ENCODE measurements at regions not wholly inside any gene's neighbourhood (a gene's known extent, or its start where the extent isn't known, plus 50 kb on each side); places are given as distances from the start of the nearest gene placed in this dataset.

DNA sequence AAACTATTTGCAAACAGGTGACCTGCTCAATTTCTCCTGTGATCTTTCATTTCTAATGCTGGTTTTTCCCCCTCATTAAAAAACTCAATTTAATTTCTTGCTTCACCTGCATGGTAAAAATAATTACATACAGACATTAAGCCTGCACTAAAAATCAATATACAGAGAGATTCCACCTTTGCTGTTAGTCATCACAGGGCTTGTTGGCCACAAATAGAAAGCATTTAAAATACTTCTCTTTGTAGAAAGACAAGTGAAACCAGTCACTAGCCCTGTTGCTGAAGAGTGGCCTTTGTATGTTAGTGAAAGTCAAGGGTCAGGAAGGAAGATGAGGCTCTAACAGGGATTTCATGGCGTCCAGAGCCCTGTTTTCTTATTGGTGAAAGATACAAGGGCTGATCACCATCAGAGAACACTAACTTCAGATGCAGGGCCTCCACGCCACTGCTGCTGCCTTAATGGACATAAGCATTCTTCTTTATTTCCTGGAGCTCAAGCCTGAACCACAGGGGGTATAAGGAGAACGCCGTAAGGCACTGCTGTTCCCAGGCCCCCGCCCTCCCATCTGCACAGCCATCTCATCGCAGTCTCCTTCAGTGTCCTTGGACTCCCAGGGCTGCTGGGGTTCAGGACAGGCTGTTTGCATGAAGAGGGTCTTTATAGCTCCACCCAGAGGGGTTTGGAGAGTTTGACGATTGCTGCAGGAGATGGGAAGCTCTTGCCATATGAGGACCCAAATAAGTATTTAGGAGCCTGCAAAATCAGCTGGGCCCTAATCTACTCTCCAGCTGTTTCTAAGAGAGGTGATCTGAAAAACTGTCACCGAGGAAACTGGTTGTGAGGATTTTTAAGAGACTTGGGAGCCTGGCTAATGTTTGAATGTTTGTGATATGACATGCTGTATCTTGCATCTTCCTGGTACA lies 117.3 kb upstream of the IRF2BP2 start:
- TF ChIP-seq MTA1 (CRISPR knock-in tag; IDR thresholded peaks at IDR 0.05; ENCODE audit: borderline replicate concordance) (no peak), MXD1 (CRISPR knock-in tag; IDR thresholded peaks at IDR 0.05) (no peak), REST (IDR thresholded peaks at IDR 0.05; ENCODE audit: borderline replicate concordance in 1 of 2, low read depth in 1 of 2, low read length in 2 of 2) (no peak), POLR2A (IDR thresholded peaks at IDR 0.05; ENCODE audit: insufficient read depth in 1 of 2, low read depth in 2 of 2, low read length in 2 of 2) (no peak)
- TF ChIP-seq, protein P1, sequence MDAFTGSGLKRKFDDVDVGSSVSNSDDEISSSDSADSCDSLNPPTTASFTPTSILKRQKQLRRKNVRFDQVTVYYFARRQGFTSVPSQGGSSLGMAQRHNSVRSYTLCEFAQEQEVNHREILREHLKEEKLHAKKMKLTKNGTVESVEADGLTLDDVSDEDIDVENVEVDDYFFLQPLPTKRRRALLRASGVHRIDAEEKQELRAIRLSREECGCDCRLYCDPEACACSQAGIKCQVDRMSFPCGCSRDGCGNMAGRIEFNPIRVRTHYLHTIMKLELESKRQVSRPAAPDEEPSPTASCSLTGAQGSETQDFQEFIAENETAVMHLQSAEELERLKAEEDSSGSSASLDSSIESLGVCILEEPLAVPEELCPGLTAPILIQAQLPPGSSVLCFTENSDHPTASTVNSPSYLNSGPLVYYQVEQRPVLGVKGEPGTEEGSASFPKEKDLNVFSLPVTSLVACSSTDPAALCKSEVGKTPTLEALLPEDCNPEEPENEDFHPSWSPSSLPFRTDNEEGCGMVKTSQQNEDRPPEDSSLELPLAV (CRISPR knock-in tag; conservative IDR thresholded peaks at IDR 0.05; ENCODE audit: low read depth): no peak
- TF ChIP-seq, protein P2, sequence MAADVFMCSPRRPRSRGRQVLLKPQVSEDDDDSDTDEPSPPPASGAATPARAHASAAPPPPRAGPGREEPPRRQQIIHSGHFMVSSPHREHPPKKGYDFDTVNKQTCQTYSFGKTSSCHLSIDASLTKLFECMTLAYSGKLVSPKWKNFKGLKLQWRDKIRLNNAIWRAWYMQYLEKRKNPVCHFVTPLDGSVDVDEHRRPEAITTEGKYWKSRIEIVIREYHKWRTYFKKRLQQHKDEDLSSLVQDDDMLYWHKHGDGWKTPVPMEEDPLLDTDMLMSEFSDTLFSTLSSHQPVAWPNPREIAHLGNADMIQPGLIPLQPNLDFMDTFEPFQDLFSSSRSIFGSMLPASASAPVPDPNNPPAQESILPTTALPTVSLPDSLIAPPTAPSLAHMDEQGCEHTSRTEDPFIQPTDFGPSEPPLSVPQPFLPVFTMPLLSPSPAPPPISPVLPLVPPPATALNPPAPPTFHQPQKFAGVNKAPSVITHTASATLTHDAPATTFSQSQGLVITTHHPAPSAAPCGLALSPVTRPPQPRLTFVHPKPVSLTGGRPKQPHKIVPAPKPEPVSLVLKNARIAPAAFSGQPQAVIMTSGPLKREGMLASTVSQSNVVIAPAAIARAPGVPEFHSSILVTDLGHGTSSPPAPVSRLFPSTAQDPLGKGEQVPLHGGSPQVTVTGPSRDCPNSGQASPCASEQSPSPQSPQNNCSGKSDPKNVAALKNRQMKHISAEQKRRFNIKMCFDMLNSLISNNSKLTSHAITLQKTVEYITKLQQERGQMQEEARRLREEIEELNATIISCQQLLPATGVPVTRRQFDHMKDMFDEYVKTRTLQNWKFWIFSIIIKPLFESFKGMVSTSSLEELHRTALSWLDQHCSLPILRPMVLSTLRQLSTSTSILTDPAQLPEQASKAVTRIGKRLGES (CRISPR knock-in tag; IDR thresholded peaks at IDR 0.05; ENCODE audit: borderline replicate concordance): no peak
